AG08396 (cell line): ENCODE measurements at regions not wholly inside any gene's neighbourhood (a gene's known extent, or its start where the extent isn't known, plus 50 kb on each side); places are given as distances from the start of the nearest gene placed in this dataset.
"Not testable (repeated sequence)": the region's sequence is repeated elsewhere in the genome, so short reads cannot be mapped to it uniquely, and the experiment has no call there.

ENCODE experiments used
- DNase-seq: peaks from one replicate; pipeline ENCODE4 v3.0.0; 2012; ENCODE audit warnings: low spot score, mixed read lengths

DNA sequence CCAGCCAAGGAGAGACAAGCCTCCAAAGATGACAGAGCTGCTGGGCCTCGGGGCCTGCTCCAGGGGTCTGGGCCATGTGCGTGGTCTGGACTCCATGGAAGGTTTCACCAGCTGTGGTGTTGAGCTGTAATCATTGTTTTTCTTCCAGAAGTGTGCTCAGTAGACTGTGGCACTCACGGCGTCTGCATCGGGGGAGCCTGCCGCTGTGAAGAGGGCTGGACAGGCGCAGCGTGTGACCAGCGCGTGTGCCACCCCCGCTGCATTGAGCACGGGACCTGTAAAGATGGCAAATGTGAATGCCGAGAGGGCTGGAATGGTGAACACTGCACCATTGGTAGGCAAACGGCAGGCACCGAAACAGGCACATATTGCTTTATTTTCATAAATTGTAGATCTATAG, 164.8 kb upstream of the WWC1 start:
- DNase-seq: no peak

DNA sequence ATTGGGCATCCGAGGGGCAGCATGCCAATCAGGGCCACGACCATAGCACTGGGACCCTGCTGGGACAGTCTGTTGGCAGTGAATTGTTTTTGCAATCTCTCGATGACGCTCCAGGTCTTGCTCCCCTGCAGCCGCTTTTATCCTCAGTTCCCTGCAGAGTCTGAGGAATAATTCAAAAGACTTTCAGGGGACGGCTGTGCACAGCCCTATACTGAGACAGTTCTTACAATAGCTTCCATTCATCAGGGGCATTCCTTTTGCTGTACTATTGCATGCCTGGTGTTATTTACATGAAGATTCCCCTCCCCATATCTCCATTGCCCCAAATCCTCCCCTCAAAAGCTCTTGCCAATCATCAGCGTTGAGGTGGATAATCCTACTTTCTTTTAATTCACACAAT, 163.3 kb upstream of the WWC1 start:
- no peak for DNase-seq

DNA sequence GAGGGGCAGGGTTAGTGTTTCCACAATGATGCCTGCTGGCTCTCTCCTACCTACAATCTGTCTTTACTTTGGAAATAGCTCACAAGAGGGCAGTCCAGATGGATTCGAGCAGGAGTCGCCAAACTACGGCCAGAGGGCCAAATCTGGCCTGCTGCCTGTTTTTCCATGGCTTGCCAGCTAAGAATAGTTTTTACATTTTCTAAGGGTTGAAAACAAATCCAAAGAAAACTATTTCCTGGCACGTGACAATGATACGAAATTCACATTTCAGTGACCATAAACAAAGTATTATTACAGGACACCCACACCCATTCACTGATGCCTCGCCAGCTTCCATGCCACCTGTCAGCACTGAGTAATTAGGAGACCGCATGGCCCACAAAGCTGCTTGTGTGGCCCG, 162.9 kb upstream of the WWC1 start:
- DNase-seq: no peak

DNA sequence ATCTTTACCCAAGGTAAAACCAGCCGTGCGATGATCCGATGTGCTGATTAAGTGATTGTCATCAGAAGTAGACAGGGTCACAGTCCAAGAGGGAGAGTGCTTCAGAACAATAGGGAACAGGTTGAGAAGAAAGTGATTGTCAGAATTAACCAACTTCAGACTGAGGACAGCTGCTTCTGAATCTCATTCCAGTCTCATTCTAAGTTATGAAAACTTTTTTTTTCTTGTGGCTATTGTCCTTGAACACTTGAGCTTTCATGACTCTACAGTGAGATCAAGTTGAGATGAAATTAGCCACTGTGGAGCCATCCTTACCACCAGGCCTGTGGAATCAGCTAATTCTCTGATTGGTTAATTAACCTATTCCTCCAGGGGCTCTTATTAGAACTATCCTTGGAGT, 159.9 kb upstream of the WWC1 start:
- no peak for DNase-seq

DNA sequence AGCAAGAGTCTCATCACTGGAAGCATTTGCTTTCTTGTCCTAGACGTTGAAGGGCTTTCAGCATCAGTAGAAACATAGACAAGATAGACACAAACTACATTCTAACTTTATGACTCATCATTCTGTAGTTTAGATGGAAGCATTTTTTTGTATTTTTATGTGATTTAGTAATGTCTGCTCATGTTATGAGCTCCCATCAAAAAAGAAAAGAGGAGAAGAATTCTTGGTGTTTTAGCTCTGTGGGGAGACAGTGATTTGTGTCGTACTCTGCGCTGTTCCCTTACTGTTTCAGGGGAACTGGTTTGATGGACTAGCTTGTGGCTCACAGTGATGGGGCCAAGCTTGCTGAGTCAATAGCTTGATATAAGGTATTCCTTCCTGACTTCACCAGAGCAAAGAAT, 159.2 kb upstream of the WWC1 start:
- DNase-seq: no peak

DNA sequence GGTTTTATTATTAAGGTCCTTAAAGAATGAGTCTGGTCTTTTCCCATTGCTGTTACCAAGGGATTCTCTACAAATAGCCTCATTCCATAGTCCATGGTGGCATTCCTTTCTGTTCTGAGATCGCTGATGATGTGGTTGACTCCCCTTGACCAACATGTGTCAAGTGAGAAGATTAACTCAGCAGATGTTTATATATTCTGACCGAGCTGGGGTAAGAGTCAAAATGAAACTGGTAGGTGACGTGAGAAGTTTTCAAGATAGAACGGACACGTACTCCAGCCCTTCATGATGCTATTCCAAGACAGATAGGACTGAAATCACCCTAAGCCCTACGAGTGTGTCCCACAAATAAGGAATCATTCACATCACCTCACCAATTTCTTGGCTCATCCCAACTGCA, 155.5 kb upstream of the WWC1 start:
- no peak for DNase-seq

DNA sequence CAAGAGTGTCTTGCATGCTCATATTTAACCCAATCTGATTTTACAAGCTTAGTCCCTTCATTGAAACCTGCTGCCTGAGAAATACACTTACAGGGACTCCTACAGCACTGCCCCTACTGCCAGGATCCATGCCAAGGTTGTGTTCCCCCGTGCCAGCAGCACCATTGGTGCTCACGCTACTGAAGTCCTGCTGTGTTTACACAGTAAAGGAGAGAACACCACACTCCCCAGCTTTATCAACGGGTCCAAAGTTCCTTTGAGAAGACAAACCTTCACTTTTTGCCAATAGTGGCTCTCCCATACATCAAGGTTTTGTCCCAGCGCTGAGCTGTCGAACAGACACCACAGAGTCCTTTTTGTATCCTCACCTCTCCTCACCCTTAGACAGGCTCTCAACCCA, 155.1 kb upstream of the WWC1 start:
- no peak for DNase-seq

DNA sequence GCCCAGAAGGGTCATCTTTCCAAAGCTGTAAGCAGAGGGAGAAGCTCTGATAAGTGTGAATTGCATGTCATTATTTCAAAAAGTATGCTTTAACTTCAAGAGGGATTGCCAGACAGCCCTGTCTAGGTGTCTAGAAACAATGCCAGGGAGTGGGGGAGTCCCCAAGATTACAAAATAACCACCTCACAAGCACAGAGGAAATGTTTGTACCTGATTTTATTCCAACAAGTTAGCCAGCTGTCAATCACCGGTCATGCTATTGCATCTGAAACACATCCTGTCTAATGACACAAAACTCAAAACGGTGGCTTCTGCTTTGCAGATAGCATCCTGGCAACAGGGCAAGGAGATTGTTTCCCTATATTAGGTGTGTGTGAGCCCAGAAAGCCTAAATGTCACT, 154.2 kb upstream of the WWC1 start:
- no peak for DNase-seq

DNA sequence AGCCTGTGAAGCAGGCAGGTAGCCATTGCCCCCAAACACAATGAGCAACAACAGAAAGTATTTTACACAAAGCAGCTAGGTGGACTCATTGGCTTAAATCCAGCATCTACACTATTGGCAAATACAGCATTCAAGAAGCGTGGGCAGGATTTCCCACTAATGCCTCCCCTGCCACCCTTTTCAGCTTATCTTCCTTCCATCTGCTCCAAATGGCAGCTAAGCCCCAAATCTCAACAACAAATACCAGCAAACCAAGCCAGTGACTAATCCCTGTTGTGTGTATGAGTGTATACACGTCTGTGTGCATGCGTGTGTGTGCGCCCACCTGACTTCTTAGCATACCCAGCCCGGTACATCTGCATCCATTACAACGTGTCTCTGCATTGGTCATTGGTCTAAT, 151.2 kb upstream of the WWC1 start:
- no peak for DNase-seq

DNA sequence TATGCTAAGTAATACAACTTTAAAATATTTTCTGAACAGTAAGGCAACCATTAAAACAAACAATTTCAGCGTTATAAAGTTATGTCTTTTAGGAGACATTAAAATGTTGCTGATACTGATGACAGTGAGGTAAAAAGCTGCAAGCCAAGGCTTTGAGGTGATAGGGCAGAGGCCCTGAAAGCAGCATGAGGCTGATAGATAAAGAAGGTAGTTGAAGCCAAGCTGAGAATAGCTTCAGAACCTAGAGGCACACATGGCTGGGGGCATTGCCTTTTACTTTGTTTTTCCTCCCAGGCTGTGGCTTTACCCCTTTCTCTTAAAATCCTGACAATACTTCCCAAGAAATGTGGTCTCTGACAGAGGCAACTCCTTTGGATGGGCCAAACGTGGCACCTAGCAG, 149.0 kb upstream of the WWC1 start:
- no peak for DNase-seq

DNA sequence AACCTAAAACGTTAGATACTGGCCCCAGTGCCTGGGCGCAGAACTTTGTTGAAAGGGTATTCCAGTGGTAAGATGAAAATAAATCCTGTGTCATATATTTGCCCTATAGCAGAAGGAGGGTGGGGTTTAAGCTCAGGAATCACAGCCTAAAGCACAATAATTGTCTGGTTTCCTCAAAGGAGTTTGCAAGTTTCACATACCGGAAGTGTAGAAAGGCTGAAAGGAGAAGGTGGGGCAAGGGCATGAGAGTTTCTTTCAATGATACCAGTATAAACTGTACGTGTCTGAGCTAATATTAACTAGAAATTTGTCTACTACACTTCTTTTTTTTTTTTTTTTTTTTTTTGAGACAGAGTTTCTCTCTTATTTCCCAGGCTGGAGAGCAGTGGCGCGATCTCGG, 147.9 kb upstream of the WWC1 start:
- not testable (repeated sequence) for DNase-seq

DNA sequence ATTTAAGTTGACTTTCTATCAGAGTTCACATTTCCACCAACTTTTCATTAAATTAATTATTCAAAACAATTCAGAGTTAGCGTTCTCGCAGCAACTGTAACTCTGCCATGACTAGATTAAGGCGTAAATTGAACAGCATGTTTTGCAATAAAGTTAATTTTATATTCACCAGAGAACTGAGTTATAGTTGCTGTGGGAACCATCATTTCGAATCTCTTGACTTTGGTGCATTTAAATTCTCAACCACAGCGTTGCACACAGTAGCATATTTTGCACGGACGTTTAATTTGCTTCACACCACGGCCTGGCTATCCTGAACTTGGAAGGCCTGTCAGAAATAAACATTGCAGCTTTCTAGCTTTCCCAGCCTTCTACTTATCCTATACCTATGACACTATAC, 144.3 kb upstream of the WWC1 start:
- DNase-seq: no peak

DNA sequence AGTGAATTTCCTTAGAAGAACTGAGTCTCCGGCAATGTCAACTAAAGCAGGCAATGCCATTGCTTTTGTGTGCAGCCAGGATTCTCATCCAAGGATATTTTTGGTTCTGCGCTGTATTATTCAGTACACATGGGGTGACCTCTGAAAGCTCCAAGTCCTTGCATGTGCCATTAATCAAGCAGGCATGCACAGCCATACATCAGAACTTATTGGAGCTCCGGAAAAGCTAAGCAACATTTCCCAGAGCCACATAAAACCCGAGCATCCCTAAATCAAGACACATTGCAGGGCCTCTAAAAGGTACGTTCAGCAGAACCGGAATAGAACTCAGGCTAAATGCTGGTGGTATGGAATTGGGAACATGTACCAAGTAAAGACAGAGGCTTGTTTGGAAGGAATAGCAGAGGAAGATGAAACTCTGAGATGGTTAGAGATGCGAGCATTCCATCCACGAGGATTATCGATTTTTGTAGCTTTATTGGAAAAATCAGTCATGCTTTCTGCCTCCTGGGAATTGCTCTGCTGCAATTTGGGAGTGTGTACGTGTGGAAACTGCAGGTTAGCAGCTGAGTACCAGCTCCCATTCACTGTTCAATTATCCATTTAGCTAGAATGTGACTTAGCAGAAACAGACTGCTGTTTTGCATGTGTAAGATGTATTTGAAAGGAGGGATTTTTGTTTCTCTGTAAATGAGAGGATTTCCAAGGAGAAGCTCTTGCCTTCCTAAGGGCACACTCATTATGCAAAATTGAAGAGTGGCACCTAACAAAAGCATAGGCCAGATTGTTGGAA, 143.7 kb upstream of the WWC1 start:
- DNase-seq: no peak

DNA sequence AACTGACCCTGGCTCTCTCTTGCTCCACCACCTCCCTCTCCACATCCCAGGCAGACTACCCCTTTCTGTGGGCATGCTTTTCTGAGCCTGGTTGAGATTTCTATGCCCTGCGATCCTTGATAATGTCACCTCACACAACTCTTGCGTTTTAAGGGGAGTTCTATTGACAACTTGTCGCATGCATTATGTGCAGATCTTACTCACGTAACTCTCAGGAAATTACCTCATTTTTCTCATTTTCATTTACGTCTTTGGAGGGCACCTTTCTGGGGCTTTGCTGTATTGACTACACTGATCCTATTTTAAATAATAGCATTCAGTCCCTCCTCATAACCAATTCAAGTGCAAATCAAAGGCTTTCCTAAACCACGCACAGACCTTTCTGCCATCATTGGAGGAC, 140.4 kb upstream of the WWC1 start:
- DNase-seq: no peak

DNA sequence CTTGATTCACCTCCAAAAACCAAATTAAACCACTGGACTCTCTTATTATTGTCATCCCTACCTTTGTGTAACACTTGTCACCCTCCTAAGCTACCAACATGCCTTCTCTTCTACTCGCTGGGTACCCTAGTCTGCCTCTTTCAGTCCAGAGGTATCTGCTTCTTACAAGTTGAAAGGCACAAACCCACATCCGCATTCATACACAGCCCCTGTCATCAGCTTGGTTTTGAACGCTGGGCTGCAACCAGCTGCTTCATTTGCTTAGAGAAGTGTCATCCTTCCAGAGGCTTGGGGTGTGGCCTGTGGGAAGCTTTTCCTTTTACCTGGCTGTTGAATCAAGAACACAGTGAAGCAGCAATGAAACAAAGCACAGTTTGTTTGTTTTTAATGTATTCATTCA, 138.8 kb upstream of the WWC1 start:
- no peak for DNase-seq

DNA sequence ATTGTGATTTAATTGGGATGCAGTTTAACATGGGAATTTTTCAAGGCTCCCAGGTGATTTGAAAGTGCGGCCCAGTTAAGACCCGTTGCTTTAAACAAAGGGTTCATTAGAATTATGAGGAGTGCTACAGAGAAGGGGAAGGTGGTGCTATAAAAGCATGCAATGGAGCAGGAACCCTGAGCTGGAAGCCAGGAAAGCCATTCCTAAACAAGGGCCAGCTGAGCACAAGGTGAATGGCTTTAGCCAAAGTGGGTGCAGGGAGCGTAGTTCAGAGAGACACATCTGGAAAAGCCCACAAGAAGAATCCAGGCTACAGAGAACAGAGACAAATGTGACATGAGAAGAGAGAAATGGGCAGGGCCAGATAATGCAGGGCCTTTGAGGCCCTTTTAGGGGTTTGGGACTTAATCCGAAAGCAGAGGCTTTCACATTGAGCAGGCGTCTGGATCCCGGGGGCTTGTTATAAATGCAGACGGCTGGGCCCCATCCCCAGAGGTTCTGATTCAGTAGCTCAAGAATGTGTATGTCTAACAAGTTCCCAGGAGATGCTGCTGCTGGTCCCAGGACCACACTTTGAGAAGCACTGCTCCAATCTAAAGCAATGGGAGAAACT, 138.1 kb upstream of the WWC1 start:
- no peak for DNase-seq

DNA sequence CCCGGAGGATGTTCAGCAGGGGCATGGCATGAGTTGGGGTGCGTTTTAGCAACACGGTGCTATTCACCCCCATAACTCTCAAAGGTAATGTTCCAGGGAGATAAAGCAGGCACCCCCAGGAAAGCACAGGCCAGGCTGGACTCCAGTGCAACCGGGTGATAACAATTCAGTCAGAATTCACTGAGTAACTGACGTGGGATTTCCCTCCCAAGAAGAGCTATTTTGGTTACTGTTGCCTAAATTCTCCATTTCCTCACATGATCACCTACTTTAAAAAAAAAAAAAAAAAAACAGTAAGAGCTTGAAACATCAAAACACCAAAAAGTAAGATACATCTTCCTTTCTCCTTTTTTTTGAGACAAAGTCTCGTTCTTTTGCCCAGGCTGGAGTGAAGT, 137.6 kb upstream of the WWC1 start:
- no peak for DNase-seq

DNA sequence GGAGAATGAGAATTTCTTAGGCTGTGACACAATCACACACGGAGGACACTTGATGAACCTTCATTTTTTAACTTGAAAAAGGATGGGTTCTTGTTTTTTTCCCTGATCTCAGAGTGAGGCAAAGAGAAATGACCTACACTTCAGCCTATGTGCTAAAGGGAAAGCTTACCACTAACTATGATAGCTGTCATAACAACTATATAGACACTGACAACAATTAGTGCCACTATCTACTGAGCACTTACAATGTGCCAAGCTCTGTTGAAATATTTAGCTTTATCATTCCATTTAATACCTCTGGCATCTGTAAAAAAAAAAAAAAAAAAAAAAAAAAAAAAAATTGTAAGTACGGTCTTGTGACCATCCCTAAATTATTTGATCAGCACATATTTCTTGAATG, 135.9 kb upstream of the WWC1 start:
- DNase-seq: no peak

DNA sequence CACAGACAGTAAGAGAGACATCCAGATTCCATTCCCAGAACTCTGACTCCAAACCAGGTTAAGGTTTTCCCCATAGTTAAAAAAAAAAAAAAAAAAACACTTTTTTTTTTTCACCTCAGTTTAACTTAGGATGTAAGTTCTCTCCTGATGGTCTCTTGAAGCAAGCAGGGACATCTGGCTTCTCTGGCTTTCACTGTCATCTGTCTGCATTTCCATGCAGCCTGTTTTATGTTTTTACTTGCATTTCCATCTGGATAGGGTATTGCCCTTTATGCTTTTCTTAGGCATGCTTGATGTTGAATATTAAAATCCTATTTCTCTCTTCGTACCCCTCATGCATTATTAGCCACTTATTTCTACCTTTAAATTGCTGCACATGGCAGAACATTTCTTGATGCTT, 135.3 kb upstream of the WWC1 start:
- no peak for DNase-seq

DNA sequence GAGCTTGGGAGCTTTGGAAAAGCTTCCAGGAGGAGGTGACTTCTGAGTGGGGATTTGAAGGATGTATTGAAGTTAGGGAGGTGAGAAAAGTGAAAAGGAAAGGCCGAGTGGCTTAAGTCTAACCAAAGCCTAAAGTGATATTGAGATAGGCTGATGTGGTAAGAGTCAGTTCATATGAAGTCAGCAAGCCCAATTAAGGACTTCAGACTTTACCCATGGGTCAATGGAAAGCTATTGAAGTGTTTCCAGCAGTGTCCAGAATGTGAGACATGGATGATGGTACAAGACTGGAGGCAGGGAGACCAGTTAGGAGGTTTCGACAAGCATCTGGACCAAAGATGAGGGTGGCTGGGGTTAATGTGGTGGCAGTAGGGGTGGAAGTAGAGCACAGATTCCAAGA, 134.3 kb upstream of the WWC1 start:
- DNase-seq: no peak

DNA sequence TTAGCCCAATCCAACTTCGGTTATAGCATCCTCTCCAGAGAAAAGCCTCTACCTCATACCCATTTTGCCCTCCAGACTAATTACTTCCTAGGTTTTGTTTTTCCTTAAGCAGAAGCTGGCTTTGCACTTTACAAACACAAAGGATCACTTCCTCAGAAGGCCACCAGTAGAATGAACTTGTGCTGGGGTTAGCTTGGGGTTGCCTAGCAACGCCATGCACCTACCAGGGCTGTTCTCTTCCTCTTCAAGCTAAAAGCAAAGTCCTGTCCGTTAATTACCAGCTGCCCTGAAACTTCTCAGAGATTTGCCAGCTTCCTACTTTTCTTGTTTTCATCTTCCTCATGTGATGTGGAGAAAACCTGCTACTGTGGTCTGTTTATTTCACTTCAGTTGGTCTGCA, 132.0 kb upstream of the WWC1 start:
- DNase-seq: no peak

DNA sequence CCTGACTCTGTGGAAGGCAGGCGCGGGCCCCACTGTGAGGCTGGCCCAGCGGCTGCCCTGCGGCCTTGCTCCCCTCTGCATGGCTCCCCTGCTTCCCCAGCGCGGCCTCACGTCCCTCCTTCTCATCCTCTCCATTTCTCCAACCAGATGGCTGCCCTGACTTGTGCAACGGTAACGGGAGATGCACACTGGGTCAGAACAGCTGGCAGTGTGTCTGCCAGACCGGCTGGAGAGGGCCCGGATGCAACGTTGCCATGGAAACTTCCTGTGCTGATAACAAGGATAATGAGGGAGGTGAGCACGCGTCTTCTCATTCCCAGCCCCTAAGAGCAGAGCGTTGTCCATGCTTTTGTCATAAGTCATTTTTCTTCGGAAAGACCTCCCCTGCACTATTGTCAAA, 129.0 kb upstream of the WWC1 start:
- DNase-seq: no peak

DNA sequence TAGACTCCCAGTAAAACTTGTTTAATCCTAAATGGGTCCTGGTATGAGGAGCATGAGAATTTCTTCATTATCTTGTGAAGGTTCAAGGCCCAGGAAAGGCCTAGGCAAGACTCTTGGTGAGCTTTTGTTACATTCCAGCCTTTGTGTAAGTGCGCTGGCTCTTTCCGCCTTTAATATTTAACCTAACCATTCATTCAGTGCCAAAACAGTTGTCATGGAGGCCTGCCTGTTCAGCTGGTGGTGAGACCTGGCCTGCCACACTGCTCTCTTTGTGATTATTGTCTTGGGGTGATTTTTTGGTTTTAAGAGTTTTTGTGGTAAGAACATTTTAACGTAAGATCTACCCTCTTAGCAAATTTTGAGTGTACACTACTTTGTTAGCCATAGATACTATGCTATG, 127.5 kb upstream of the WWC1 start:
- DNase-seq: no peak

DNA sequence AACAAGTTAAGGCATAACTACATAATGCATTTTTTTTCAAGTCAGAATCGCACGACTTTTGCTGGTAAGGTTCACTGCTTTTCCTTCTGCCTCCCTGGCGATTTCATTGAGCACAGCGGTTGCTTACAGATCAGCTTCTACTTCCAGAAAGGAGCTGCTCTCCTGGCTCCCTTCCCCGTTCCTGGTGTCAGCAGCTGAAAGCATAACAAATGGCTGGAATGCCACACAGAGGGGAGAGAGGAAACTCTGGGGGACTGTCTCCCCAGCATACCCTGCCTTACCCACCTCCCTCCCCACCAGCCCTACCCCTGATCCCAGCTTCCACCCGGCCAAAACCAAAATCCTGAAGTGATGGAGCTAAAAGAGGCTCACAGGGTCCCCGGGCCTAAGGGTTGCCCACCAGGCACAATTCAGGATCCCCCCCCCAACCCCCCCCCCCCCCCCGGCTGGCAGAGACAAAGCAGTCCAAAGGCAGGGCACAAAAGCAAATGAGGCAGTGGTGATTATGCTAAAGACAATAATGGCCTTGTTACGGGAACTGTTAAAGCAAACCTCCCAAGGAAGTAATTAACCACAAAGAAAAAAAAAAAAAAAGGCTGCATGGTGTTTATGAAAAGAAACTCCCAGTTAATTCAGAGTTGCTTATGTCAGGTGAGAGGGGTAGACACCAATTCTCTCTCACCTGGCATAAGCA, 126.1 kb upstream of the WWC1 start:
- no peak for DNase-seq
